ENCODE measurements at regions not wholly inside any gene's neighbourhood (a gene's known extent, or its start where the extent isn't known, plus 50 kb on each side); places are given as distances from the start of the nearest gene placed in this dataset.

DNA sequence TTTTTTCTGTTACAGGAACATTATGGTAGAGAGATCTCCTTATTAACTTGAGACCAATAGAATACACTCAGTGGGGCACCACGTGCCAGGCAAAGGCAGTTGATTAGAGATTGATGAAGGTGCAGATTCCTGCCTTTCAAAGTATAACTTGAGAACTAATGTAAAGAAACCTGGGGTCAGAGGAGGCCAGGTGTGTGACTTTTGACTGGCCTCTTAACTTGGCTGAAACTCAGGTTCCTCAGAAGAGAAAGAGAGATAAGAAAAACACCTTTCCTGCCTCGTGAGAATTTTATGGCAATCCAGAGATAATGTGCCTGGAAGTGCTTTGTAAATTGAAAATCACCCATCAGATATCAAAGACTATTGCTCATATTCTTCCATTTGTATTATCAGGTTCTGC, 110.7 kb upstream of the GZMB start:
- no peak for DNase-seq
- no peaks in the 10 kb centered on the region for H3K27me3 ChIP-seq
- 20 to 57% methylated on average over 2 of the region's 2 CpGs for WGBS, 2 donors
- no peak overlapping the region for H3K27ac ChIP-seq
- TF ChIP-seq POLR2AphosphoS5 (IDR thresholded peaks at IDR 0.05) (no peak), POLR2A (IDR thresholded peaks at IDR 0.05) (no peak), EP300 (IDR thresholded peaks at IDR 0.05) (no peak)
- TF ChIP-seq, protein P1, sequence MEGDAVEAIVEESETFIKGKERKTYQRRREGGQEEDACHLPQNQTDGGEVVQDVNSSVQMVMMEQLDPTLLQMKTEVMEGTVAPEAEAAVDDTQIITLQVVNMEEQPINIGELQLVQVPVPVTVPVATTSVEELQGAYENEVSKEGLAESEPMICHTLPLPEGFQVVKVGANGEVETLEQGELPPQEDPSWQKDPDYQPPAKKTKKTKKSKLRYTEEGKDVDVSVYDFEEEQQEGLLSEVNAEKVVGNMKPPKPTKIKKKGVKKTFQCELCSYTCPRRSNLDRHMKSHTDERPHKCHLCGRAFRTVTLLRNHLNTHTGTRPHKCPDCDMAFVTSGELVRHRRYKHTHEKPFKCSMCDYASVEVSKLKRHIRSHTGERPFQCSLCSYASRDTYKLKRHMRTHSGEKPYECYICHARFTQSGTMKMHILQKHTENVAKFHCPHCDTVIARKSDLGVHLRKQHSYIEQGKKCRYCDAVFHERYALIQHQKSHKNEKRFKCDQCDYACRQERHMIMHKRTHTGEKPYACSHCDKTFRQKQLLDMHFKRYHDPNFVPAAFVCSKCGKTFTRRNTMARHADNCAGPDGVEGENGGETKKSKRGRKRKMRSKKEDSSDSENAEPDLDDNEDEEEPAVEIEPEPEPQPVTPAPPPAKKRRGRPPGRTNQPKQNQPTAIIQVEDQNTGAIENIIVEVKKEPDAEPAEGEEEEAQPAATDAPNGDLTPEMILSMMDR (IDR thresholded peaks at IDR 0.05), result no peak
- intact Hi-C loops (cut with DNase I), result no loop called here
- no peaks in the 10 kb centered on the region for H3K4me1 ChIP-seq
- no peak overlapping the region for H3K4me3 ChIP-seq
- H3K9me3 ChIP-seq, result peaks cover 0 to 2% (median 0%) of the 10 kb centered on the region in 4 donors
- no peaks in the 10 kb centered on the region for H3K36me3 ChIP-seq

- TF ChIP-seq POLR2A (IDR thresholded peaks at IDR 0.05) (no peak), EP300 (IDR thresholded peaks at IDR 0.05) (no peak), POLR2AphosphoS5 (IDR thresholded peaks at IDR 0.05) (no peak)
- TF ChIP-seq, protein P1 (IDR thresholded peaks at IDR 0.05), result no peak
These were observed 107.9 kb upstream of the GZMB start for GRCh38 chr14:24741871-24742270.

GRCh38 chr14:24735984-24736630, 102.1 kb upstream of the GZMB start:
- WGBS, 2 donors, result 0 to 74% methylated on average over 1 of the region's 1 CpG
- TF ChIP-seq POLR2AphosphoS5 (IDR thresholded peaks at IDR 0.05) (no peak), EP300 (IDR thresholded peaks at IDR 0.05) (no peak), POLR2A (IDR thresholded peaks at IDR 0.05) (no peak)
- TF ChIP-seq, protein P1 (IDR thresholded peaks at IDR 0.05), result no peak
- intact Hi-C loops (cut with DNase I), result loop anchor here (2.0 to 5.0 kb wide), 2 partner anchors 397 to 416 kb away; no protein-coding TSS in a partner anchor
- H3K27ac ChIP-seq, result no peak overlapping the region
- no peak overlapping the region for H3K4me3 ChIP-seq
- H3K36me3 ChIP-seq, result no peaks in the 10 kb centered on the region
- H3K9me3 ChIP-seq, result no peaks in the 10 kb centered on the region
- H3K4me1 ChIP-seq, result no peaks in the 10 kb centered on the region
- no peaks in the 10 kb centered on the region for H3K27me3 ChIP-seq
- DNase-seq, result no peak

More at GRCh38 chr14:24741871-24742270, 107.9 kb upstream of the GZMB start:
- H3K27ac ChIP-seq, result no peak overlapping the region
- no peaks in the 10 kb centered on the region for H3K27me3 ChIP-seq
- no peak overlapping the region for H3K4me3 ChIP-seq
- 58 to 84% methylated on average over 2 of the region's 2 CpGs for WGBS, 2 donors
- no peaks in the 10 kb centered on the region for H3K36me3 ChIP-seq
- H3K9me3 ChIP-seq, result peaks cover 0 to 2% (median 0%) of the 10 kb centered on the region in 4 donors
- no peak for DNase-seq
- intact Hi-C loops (cut with DNase I), result no loop called here
- H3K4me1 ChIP-seq, result no peaks in the 10 kb centered on the region

- TF ChIP-seq, protein P1 (IDR thresholded peaks at IDR 0.05), result peak in 3 of 4 experiments; percentile 39 to 68 (median 49)
- TF ChIP-seq POLR2AphosphoS5 (IDR thresholded peaks at IDR 0.05), result no peak
- TF ChIP-seq POLR2A (IDR thresholded peaks at IDR 0.05), result no peak
- Histone ChIP-seq H3K4me1 (no peaks in the 10 kb centered on the region), H3K4me3 (no peak overlapping the region), H3K27me3 (no peaks in the 10 kb centered on the region), H3K9me3 (no peaks in the 10 kb centered on the region), H3K27ac (no peak overlapping the region), H3K36me3 (no peaks in the 10 kb centered on the region)
- intact Hi-C loops (cut with DNase I), result loop anchor here (2.0 to 5.0 kb wide), 2 partner anchors 398 to 417 kb away; no protein-coding TSS in a partner anchor
- WGBS, 2 donors, result 21 to 30% methylated on average over 9 of the region's 9 CpGs
- no peak for DNase-seq
These were observed 101.0 kb upstream of the GZMB start for GRCh38 chr14:24734917-24735500.
